DMS114 treated with DMSO at 0.1 percent for 48 hours (cell line): ENCODE measurements at regions not wholly inside any gene's neighbourhood (a gene's known extent, or its start where the extent isn't known, plus 50 kb on each side); places are given as distances from the start of the nearest gene placed in this dataset.
"Not testable (repeated sequence)": the region's sequence is repeated elsewhere in the genome, so short reads cannot be mapped to it uniquely, and the experiment has no call there.

Experiments used
- DNase-seq: peaks from one replicate; lab custom pipeline; 2025; ENCODE audit not compliant: unreplicated experiment; lab: John Stamatoyannopoulos, UW

GRCh38 chr6:148022279-148022678 is 320.4 kb upstream of the SASH1 start:
- DNase-seq, result not testable (repeated sequence)

- DNase-seq, result no peak
Measured at GRCh38 chr6:148027201-148027600, 315.4 kb upstream of the SASH1 start.

GRCh38 chr6:148035806-148036390 is 306.7 kb upstream of the SASH1 start:
- no peak for DNase-seq

- no peak for DNase-seq
Measured at GRCh38 chr6:148037496-148037895, 305.1 kb upstream of the SASH1 start.

- DNase-seq, result no peak
Measured at GRCh38 chr6:148041546-148041945, 301.1 kb upstream of the SASH1 start.

- DNase-seq, result no peak
Measured at GRCh38 chr6:148042536-148042935, 300.1 kb upstream of the SASH1 start.

- DNase-seq, result no peak
Measured at GRCh38 chr6:148044261-148044751, 298.3 kb upstream of the SASH1 start.

- no peak for DNase-seq
Measured at GRCh38 chr6:148044921-148045320, 297.7 kb upstream of the SASH1 start.

GRCh38 chr6:148053209-148053608 is 289.4 kb upstream of the SASH1 start:
- DNase-seq, result no peak

GRCh38 chr6:148053796-148054195 is 288.8 kb upstream of the SASH1 start:
- no peak for DNase-seq

GRCh38 chr6:148054219-148054618 is 288.4 kb upstream of the SASH1 start:
- no peak for DNase-seq

- no peak for DNase-seq
Measured at GRCh38 chr6:148055419-148055818, 287.2 kb upstream of the SASH1 start.

- no peak for DNase-seq
Measured at GRCh38 chr6:148059869-148060268, 282.8 kb upstream of the SASH1 start.

- DNase-seq, result no peak
Measured at GRCh38 chr6:148064406-148065134, 278.1 kb upstream of the SASH1 start.

GRCh38 chr6:148068437-148069061 is 274.1 kb upstream of the SASH1 start:
- no peak for DNase-seq

- DNase-seq, result no peak
Measured at GRCh38 chr6:148069256-148069655, 273.4 kb upstream of the SASH1 start.

GRCh38 chr6:148074291-148074690 is 268.3 kb upstream of the SASH1 start:
- DNase-seq, result no peak

- DNase-seq, result no peak
Measured at GRCh38 chr6:148074738-148075137, 267.9 kb upstream of the SASH1 start.

GRCh38 chr6:148075352-148075751 is 267.3 kb upstream of the SASH1 start:
- no peak for DNase-seq

- no peak for DNase-seq
Measured at GRCh38 chr6:148076051-148076450, 266.6 kb upstream of the SASH1 start.

GRCh38 chr6:148080315-148080714 is 262.3 kb upstream of the SASH1 start:
- DNase-seq, result no peak

GRCh38 chr6:148081076-148081475 is 261.6 kb upstream of the SASH1 start:
- DNase-seq, result no peak
